HCT116 (cell line): ENCODE measurements at regions not wholly inside any gene's neighbourhood (a gene's known extent, or its start where the extent isn't known, plus 50 kb on each side); places are given as distances from the start of the nearest gene placed in this dataset.

Experiments
- ATAC-seq: fragments of 200-7000 bp; cut with Tn5 transposase; 2 replicates; pipeline ENCODE4 v1.9.1; 2020; ENCODE audit warnings: mild to moderate bottlenecking, moderate library complexity
- BruUV-seq: library from RNA; stranded (reverse); fragments of 400-500 nt; replicated peaks from 2 replicates; lab custom pipeline; 2021; lab: Mats Ljungman, UMichigan
- CTCF ChIA-PET: fragments of 300-600 bp; sonication (Branson Sonifier 250); formaldehyde crosslinking; loops from one replicate; lab custom pipeline; 2021; ENCODE audit warnings: antibody characterized with exemption; lab: Charles Lee
- POLR2A ChIA-PET: fragments of 300-600, 350-600 bp; sonication (Branson Sonifier 250); formaldehyde crosslinking; loops from one replicate; lab custom pipeline; 2021; ENCODE audit warnings: antibody characterized with exemption; lab: Charles Lee
- RAD21 ChIA-PET, 2 experiments: fragments of 300-600 bp; sonication (Branson Sonifier 250); formaldehyde crosslinking; loops; one replicate each; lab custom pipeline; 2023; ENCODE audit warnings: low total read pairs in 2 of 2; ENCODE audit not compliant: uncharacterized antibody in 2 of 2, unreplicated experiment in 2 of 2, low non-redundant PET in 1 of 2; lab: Charles Lee
- DNase-seq: peaks from one replicate; pipeline ENCODE4 v3.0.0-alpha.2; 2010; ENCODE audit warnings: low read depth, low spot score
- H2AFZ ChIP-seq: fragments of 200-600 bp; shearing (Covaris generic), sonication (generic); 2 replicates; pipeline ENCODE4 v1.6.1; 2017; ENCODE audit warnings: low read depth, mixed run types, mixed read lengths, antibody characterized with exemption, low read length; ENCODE audit not compliant: poor library complexity, severe bottlenecking
- H3K27ac ChIP-seq: 2 replicates; pipeline ENCODE4 v1.5.1; 2012; ENCODE audit warnings: low read depth, low read length
- H3K27me3 ChIP-seq: fragments of 200-600 bp; sonication (generic); 2 replicates; pipeline ENCODE4 v1.6.1; 2016; ENCODE audit warnings: mixed run types, low read length, mixed read lengths; ENCODE audit not compliant: insufficient read depth
- H3K36me3 ChIP-seq, 2 experiments: fragments of 200-500 bp in 1 of 2; fragments of 200-600 bp in 1 of 2; sonication (Bioruptor generic) in 1 of 2; sonication (generic) in 1 of 2; 2 replicates each; pipeline versions ENCODE4 v1.5.1 to v1.6.1; 2014 to 2016; ENCODE audit warnings: low read length in 2 of 2, inconsistent platforms in 1 of 2, mixed read lengths in 1 of 2, mixed run types in 1 of 2; ENCODE audit not compliant: insufficient read depth in 2 of 2, control insufficient read depth in 1 of 2
- H3K4me1 ChIP-seq, 2 experiments: fragments of 200-600 bp in 1 of 2; sonication (generic) in 1 of 2; 2 replicates each; pipeline versions ENCODE4 v1.5.1 to v1.6.1; 2012 to 2017; ENCODE audit warnings: low read length in 2 of 2, inconsistent platforms in 1 of 2, mild to moderate bottlenecking in 1 of 2, mixed read lengths in 1 of 2, mixed run types in 1 of 2, moderate library complexity in 1 of 2; ENCODE audit not compliant: insufficient read depth in 2 of 2, control insufficient read depth in 1 of 2
- H3K4me2 ChIP-seq: fragments of 200-600 bp; sonication (generic); 2 replicates; pipeline ENCODE4 v1.6.1; 2017; ENCODE audit warnings: mixed run types, low read length, mixed read lengths
- H3K4me3 ChIP-seq, 2 experiments: fragments of 200-600 bp in 1 of 2; sonication (generic) in 1 of 2; replicated peaks in 1 of 2; 2 replicates each; pipeline ENCODE4 v1.5.1; 2011 to 2016; ENCODE audit warnings: low read length in 2 of 2, control low read depth in 1 of 2, low read depth in 1 of 2, mild to moderate bottlenecking in 1 of 2, mixed read lengths in 1 of 2, mixed run types in 1 of 2
- H3K79me2 ChIP-seq: fragments of 200-600 bp; sonication (generic); 2 replicates; pipeline ENCODE4 v1.6.1; 2017; ENCODE audit warnings: mild to moderate bottlenecking, mixed run types, low read length, moderate library complexity, mixed read lengths; ENCODE audit not compliant: insufficient read depth
- H3K9ac ChIP-seq: fragments of 200-600 bp; sonication (generic); 2 replicates; pipeline ENCODE4 v1.6.1; 2016; ENCODE audit warnings: low read length, mixed read lengths
- H3K9me2 ChIP-seq: fragments of 200-600 bp; sonication (generic), shearing (Covaris generic); 2 replicates; pipeline ENCODE4 v1.6.1; 2017; ENCODE audit warnings: mixed run types, mild to moderate bottlenecking, moderate library complexity; ENCODE audit not compliant: insufficient read depth
- H3K9me3 ChIP-seq, 2 experiments: fragments of 200-500 bp in 1 of 2; fragments of 200-600 bp in 1 of 2; sonication (Bioruptor generic) in 1 of 2; sonication (generic) in 1 of 2; 2 replicates each; pipeline ENCODE4 v1.6.1; 2014 to 2017; ENCODE audit warnings: low read length in 2 of 2, mixed read lengths in 2 of 2, inconsistent platforms in 1 of 2, low read depth in 1 of 2, mild to moderate bottlenecking in 1 of 2, mixed run types in 1 of 2, moderate library complexity in 1 of 2; ENCODE audit not compliant: control insufficient read depth in 1 of 2, insufficient read depth in 1 of 2
- H4K20me1 ChIP-seq: fragments of 200-600 bp; sonication (generic), shearing (Covaris generic); 2 replicates; pipeline ENCODE4 v1.6.1; 2017; ENCODE audit warnings: mixed run types, mild to moderate bottlenecking, moderate library complexity; ENCODE audit not compliant: insufficient read depth
- EGR1 ChIP-seq: IDR thresholded peaks from 2 replicates; pipeline ENCODE4 v1.6.1; 2012; ENCODE audit warnings: low read depth
- EZH2 ChIP-seq: fragments of 200-600 bp; sonication (generic); IDR thresholded peaks from 2 replicates; pipeline ENCODE4 v1.6.1; 2017; ENCODE audit warnings: antibody characterized with exemption, mixed run types
- FOSL1 ChIP-seq: IDR thresholded peaks from 2 replicates; pipeline ENCODE4 v1.6.1; 2012; ENCODE audit warnings: low read depth
- JUND ChIP-seq: IDR thresholded peaks from 2 replicates; pipeline ENCODE4 v1.6.1; 2012
- RAD21 ChIP-seq: IDR thresholded peaks from 2 replicates; pipeline ENCODE4 v1.6.1; 2012; ENCODE audit warnings: low read depth, mild to moderate bottlenecking
- YY1 ChIP-seq: IDR thresholded peaks from 2 replicates; pipeline ENCODE4 v1.6.1; 2011; ENCODE audit warnings: low read length, low read depth, moderate library complexity, mild to moderate bottlenecking; ENCODE audit not compliant: insufficient replicate concordance; ENCODE audit errors: extremely low read depth
- intact Hi-C: fragments of 100-400 bp; cut with micrococcal nuclease; formaldehyde crosslinking; loops from 2 replicates; pipeline ENCODE4 v1.10.0; 2022
- TF ChIP-seq, protein P1 (sequence below): IDR thresholded peaks from 2 replicates; pipeline ENCODE4 v1.6.1; 2012
- TF ChIP-seq, protein P2 (sequence below): IDR thresholded peaks from 2 replicates; pipeline ENCODE4 v1.6.1; 2012; ENCODE audit warnings: low read depth

DNA sequence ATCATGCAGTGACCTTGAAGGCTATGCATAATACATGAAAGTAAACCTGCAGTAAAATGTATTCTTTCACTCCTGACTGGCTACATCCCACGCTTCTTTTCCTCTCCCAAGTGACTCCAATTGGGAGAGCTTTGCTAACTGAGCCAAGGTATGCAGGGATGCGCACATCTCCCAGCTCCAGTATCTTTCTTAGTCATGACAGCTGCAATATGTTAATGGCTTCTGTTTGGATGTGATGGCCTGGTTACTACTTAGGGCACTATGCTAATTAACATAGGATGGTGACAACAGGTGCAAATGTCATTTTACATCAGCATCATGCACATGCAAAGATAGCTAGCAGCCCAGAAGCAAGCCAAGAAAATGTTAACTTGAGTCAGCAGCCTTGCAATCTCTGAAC lies 134.7 kb downstream of the POU4F1 start:
- no peak for ATAC-seq
- no peaks in the 10 kb centered on the region for H3K79me2 ChIP-seq
- intact Hi-C loops = no loop called here
- CTCF ChIA-PET = no interaction called here
- no peaks in the 10 kb centered on the region for H4K20me1 ChIP-seq
- POLR2A ChIA-PET = no interaction called here
- no peak overlapping the region for H3K27ac ChIP-seq
- H3K9ac ChIP-seq = no peak overlapping the region
- no peak overlapping the region for H3K4me2 ChIP-seq
- H3K9me2 ChIP-seq = no peaks in the 10 kb centered on the region
- no peak overlapping the region for H2AFZ ChIP-seq
- DNase-seq = no peak
- H3K9me3 ChIP-seq = no peaks in the 10 kb centered on the region
- H3K36me3 ChIP-seq = no peaks in the 10 kb centered on the region
- H3K4me3 ChIP-seq = no peak overlapping the region
- RAD21 ChIA-PET = no interaction called here
- H3K4me1 ChIP-seq = no peaks in the 10 kb centered on the region
- no peaks in the 10 kb centered on the region for H3K27me3 ChIP-seq
- TF ChIP-seq, protein P1, sequence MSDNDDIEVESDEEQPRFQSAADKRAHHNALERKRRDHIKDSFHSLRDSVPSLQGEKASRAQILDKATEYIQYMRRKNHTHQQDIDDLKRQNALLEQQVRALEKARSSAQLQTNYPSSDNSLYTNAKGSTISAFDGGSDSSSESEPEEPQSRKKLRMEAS = no peak
- TF ChIP-seq EZH2 (no peak), JUND (no peak), EGR1 (no peak), RAD21 (no peak), YY1 (no peak), FOSL1 (no peak)
- TF ChIP-seq, protein P2, sequence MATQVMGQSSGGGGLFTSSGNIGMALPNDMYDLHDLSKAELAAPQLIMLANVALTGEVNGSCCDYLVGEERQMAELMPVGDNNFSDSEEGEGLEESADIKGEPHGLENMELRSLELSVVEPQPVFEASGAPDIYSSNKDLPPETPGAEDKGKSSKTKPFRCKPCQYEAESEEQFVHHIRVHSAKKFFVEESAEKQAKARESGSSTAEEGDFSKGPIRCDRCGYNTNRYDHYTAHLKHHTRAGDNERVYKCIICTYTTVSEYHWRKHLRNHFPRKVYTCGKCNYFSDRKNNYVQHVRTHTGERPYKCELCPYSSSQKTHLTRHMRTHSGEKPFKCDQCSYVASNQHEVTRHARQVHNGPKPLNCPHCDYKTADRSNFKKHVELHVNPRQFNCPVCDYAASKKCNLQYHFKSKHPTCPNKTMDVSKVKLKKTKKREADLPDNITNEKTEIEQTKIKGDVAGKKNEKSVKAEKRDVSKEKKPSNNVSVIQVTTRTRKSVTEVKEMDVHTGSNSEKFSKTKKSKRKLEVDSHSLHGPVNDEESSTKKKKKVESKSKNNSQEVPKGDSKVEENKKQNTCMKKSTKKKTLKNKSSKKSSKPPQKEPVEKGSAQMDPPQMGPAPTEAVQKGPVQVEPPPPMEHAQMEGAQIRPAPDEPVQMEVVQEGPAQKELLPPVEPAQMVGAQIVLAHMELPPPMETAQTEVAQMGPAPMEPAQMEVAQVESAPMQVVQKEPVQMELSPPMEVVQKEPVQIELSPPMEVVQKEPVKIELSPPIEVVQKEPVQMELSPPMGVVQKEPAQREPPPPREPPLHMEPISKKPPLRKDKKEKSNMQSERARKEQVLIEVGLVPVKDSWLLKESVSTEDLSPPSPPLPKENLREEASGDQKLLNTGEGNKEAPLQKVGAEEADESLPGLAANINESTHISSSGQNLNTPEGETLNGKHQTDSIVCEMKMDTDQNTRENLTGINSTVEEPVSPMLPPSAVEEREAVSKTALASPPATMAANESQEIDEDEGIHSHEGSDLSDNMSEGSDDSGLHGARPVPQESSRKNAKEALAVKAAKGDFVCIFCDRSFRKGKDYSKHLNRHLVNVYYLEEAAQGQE = no peak
- BruUV-seq = no TSS peak
